Cardiac septum (tissue), 1 donor: ENCODE measurements at regions not wholly inside any gene's neighbourhood (a gene's known extent, or its start where the extent isn't known, plus 50 kb on each side); places are given as distances from the start of the nearest gene placed in this dataset.
"Not testable (repeated sequence)": the region's sequence is repeated elsewhere in the genome, so short reads cannot be mapped to it uniquely, and the experiment has no call there.

ENCODE experiments used
- DNase-seq: peaks from one replicate; pipeline ENCODE4 v3.0.0-alpha.2; 2020; ENCODE audit warnings: low spot score
- intact Hi-C: fragments of 100-400 bp; cut with DNase I; formaldehyde crosslinking; loops from one replicate; pipeline ENCODE4 v1.14.0; 2022
- donor health status: DM: no; HTN: no; CAD: no.

GRCh38 chr2:224185023-224185601 is 146.0 kb upstream of the SERPINE2 start:
- intact Hi-C loops = no loop called here
- no peak for DNase-seq

GRCh38 chr2:224183086-224183485 is 144.0 kb upstream of the SERPINE2 start:
- no peak for DNase-seq
- intact Hi-C loops = no loop called here

GRCh38 chr2:224182498-224182897 is 143.4 kb upstream of the SERPINE2 start:
- intact Hi-C loops = no loop called here
- no peak for DNase-seq

- no peak for DNase-seq
- intact Hi-C loops = no loop called here
Measured at GRCh38 chr2:224181534-224182155, 142.6 kb upstream of the SERPINE2 start.

- intact Hi-C loops = no loop called here
- DNase-seq = no peak
Measured at GRCh38 chr2:224180810-224181209, 141.7 kb upstream of the SERPINE2 start.

GRCh38 chr2:224178056-224178455 is 139.0 kb upstream of the SERPINE2 start:
- intact Hi-C loops = no loop called here

GRCh38 chr2:224175538-224175937 is 136.5 kb upstream of the SERPINE2 start:
- intact Hi-C loops = no loop called here

More at GRCh38 chr2:224178056-224178455, 139.0 kb upstream of the SERPINE2 start:
- no peak for DNase-seq

GRCh38 chr2:224174990-224175389 is 135.9 kb upstream of the SERPINE2 start:
- intact Hi-C loops = no loop called here
- DNase-seq = no peak

More at GRCh38 chr2:224175538-224175937, 136.5 kb upstream of the SERPINE2 start:
- no peak for DNase-seq

GRCh38 chr2:224174521-224174920 is 135.4 kb upstream of the SERPINE2 start:
- DNase-seq = no peak
- intact Hi-C loops = no loop called here

- DNase-seq = no peak
- intact Hi-C loops = no loop called here
Measured at GRCh38 chr2:224173933-224174332, 134.8 kb upstream of the SERPINE2 start.

- intact Hi-C loops = no loop called here
- DNase-seq = no peak
Measured at GRCh38 chr2:224173210-224173609, 134.1 kb upstream of the SERPINE2 start.

- no peak for DNase-seq
- intact Hi-C loops = no loop called here
Measured at GRCh38 chr2:224171226-224171625, 132.1 kb upstream of the SERPINE2 start.

GRCh38 chr2:224169847-224170246 is 130.8 kb upstream of the SERPINE2 start:
- no peak for DNase-seq
- intact Hi-C loops = no loop called here

- DNase-seq, intact Hi-C loops: not testable (repeated sequence)
Measured at GRCh38 chr2:224167781-224168180, 128.7 kb upstream of the SERPINE2 start.

GRCh38 chr2:224166654-224167053 is 127.6 kb upstream of the SERPINE2 start:
- no peak for DNase-seq
- intact Hi-C loops = no loop called here

GRCh38 chr2:224165901-224166319 is 126.8 kb upstream of the SERPINE2 start:
- intact Hi-C loops = no loop called here
- DNase-seq = no peak

GRCh38 chr2:224163566-224164307 is 124.7 kb upstream of the SERPINE2 start:
- no peak for DNase-seq
- intact Hi-C loops = no loop called here

- no peak for DNase-seq
- intact Hi-C loops = no loop called here
Measured at GRCh38 chr2:224162122-224162521, 123.0 kb upstream of the SERPINE2 start.

GRCh38 chr2:224161712-224162111 is 122.6 kb upstream of the SERPINE2 start:
- no peak for DNase-seq
- intact Hi-C loops = no loop called here

GRCh38 chr2:224160917-224161316 is 121.8 kb upstream of the SERPINE2 start:
- intact Hi-C loops = no loop called here

GRCh38 chr2:224159345-224159928 is 120.4 kb upstream of the SERPINE2 start:
- DNase-seq = no peak
- intact Hi-C loops = no loop called here

More at GRCh38 chr2:224160917-224161316, 121.8 kb upstream of the SERPINE2 start:
- no peak for DNase-seq
